GM23338 (cell line): ENCODE measurements at regions not wholly inside any gene's neighbourhood (a gene's known extent, or its start where the extent isn't known, plus 50 kb on each side); places are given as distances from the start of the nearest gene placed in this dataset.

ENCODE experiments used
- CREB1 ChIP-seq: fragments of 250-450 bp; sonication (Bioruptor Pico); IDR thresholded peaks from 2 replicates; pipeline ENCODE4 v1.5.0; 2020; ENCODE audit warnings: low read depth, mild to moderate bottlenecking, moderate library complexity
- CTCF ChIP-seq, 2 experiments: fragments of 200-600 bp in 1 of 2; sonication (generic) in 1 of 2; conservative IDR thresholded peaks; 2 replicates each; pipeline versions ENCODE4 v1.5.1 to v1.6.1; 2016 to 2017; ENCODE audit warnings: antibody characterized with exemption in 2 of 2, low read depth in 2 of 2, mild to moderate bottlenecking in 2 of 2, moderate library complexity in 1 of 2
- ETS1 ChIP-seq: IDR thresholded peaks from 2 replicates; pipeline ENCODE4 v1.6.1; 2016; ENCODE audit warnings: antibody characterized with exemption
- EZH2 ChIP-seq: fragments of 200-600 bp; sonication (generic); IDR thresholded peaks from one replicate; pipeline ENCODE4 v1.8.0; 2017; ENCODE audit warnings: antibody characterized with exemption, mild to moderate bottlenecking, low read depth; ENCODE audit not compliant: unreplicated experiment
- EZH2phosphoT487 ChIP-seq: fragments of 200-600 bp; sonication (generic); IDR thresholded peaks from one replicate; pipeline ENCODE4 v1.8.1; 2018; ENCODE audit warnings: antibody characterized with exemption; ENCODE audit not compliant: unreplicated experiment
- JUNB ChIP-seq: IDR thresholded peaks from one replicate; pipeline ENCODE4 v1.6.1; 2016; ENCODE audit warnings: antibody characterized with exemption; ENCODE audit not compliant: unreplicated experiment
- NANOG ChIP-seq: IDR thresholded peaks from 2 replicates; pipeline ENCODE4 v1.6.1; 2016; ENCODE audit warnings: antibody characterized with exemption, borderline replicate concordance
- POLR2AphosphoS5 ChIP-seq: IDR thresholded peaks from 2 replicates; pipeline ENCODE4 v1.6.1; 2016; ENCODE audit warnings: antibody characterized with exemption, low read depth
- STAT1 ChIP-seq: IDR thresholded peaks from one replicate; pipeline ENCODE4 v1.6.1; 2016; ENCODE audit warnings: antibody characterized with exemption; ENCODE audit not compliant: unreplicated experiment
- ZNF114 ChIP-seq: fragments of 250-450 bp; sonication (Bioruptor Pico); IDR thresholded peaks from 2 replicates; pipeline ENCODE4 v1.5.0; 2020; ENCODE audit warnings: mild to moderate bottlenecking, moderate library complexity
- TF ChIP-seq, protein P1 (sequence below): IDR thresholded peaks from one replicate; pipeline ENCODE4 v1.6.1; 2018; ENCODE audit warnings: antibody characterized with exemption; ENCODE audit not compliant: unreplicated experiment

GRCh38 chr10:35882422-35883150, 240.5 kb upstream of the FZD8 start:
- TF ChIP-seq EZH2 (no peak), ETS1 (no peak), CTCF (conservative IDR thresholded peaks at IDR 0.05; ENCODE audit: low read depth in 2 of 2) (peak; percentile 38 to 73), JUNB (no peak), POLR2AphosphoS5 (no peak), CREB1 (CRISPR knock-in tag) (no peak), EZH2phosphoT487 (no peak), ZNF114 (CRISPR knock-in tag) (no peak), STAT1 (no peak), NANOG (no peak)
- TF ChIP-seq, protein P1, sequence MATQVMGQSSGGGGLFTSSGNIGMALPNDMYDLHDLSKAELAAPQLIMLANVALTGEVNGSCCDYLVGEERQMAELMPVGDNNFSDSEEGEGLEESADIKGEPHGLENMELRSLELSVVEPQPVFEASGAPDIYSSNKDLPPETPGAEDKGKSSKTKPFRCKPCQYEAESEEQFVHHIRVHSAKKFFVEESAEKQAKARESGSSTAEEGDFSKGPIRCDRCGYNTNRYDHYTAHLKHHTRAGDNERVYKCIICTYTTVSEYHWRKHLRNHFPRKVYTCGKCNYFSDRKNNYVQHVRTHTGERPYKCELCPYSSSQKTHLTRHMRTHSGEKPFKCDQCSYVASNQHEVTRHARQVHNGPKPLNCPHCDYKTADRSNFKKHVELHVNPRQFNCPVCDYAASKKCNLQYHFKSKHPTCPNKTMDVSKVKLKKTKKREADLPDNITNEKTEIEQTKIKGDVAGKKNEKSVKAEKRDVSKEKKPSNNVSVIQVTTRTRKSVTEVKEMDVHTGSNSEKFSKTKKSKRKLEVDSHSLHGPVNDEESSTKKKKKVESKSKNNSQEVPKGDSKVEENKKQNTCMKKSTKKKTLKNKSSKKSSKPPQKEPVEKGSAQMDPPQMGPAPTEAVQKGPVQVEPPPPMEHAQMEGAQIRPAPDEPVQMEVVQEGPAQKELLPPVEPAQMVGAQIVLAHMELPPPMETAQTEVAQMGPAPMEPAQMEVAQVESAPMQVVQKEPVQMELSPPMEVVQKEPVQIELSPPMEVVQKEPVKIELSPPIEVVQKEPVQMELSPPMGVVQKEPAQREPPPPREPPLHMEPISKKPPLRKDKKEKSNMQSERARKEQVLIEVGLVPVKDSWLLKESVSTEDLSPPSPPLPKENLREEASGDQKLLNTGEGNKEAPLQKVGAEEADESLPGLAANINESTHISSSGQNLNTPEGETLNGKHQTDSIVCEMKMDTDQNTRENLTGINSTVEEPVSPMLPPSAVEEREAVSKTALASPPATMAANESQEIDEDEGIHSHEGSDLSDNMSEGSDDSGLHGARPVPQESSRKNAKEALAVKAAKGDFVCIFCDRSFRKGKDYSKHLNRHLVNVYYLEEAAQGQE, result no peak
